ENCODE measurements at regions not wholly inside any gene's neighbourhood (a gene's known extent, or its start where the extent isn't known, plus 50 kb on each side); places are given as distances from the start of the nearest gene placed in this dataset.

DNA sequence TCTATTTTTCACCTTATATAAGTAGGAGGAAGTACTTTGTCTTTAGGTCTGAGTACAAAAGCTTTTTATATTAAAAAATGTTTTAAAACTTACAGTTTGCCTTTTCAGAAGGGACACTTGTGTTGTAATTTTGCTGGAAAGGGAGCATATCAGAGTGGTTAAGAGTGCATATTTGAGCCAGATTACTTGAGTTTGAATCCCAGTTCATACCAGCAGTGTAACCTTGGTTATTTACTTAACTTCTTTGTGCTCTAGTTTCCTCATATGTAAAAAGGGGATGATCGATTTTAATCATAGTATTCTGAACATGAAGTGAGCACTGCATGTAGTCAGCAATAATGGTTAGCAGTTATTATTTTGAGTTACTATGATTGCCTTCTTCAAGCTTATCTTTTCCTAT lies 78.3 kb upstream of the SLC4A4 start:
- TF ChIP-seq, protein P1, sequence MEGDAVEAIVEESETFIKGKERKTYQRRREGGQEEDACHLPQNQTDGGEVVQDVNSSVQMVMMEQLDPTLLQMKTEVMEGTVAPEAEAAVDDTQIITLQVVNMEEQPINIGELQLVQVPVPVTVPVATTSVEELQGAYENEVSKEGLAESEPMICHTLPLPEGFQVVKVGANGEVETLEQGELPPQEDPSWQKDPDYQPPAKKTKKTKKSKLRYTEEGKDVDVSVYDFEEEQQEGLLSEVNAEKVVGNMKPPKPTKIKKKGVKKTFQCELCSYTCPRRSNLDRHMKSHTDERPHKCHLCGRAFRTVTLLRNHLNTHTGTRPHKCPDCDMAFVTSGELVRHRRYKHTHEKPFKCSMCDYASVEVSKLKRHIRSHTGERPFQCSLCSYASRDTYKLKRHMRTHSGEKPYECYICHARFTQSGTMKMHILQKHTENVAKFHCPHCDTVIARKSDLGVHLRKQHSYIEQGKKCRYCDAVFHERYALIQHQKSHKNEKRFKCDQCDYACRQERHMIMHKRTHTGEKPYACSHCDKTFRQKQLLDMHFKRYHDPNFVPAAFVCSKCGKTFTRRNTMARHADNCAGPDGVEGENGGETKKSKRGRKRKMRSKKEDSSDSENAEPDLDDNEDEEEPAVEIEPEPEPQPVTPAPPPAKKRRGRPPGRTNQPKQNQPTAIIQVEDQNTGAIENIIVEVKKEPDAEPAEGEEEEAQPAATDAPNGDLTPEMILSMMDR (conservative IDR thresholded peaks at IDR 0.05; ENCODE audit: control insufficient read depth, insufficient read depth, low read depth, low read length): no peak
- DNase-seq (ENCODE audit: low read depth): no peak
- no peak overlapping the region for H3K4me3 ChIP-seq (ENCODE audit: control insufficient read depth, low read depth, low read length)

- TF ChIP-seq, protein P1 (conservative IDR thresholded peaks at IDR 0.05; ENCODE audit: control insufficient read depth, insufficient read depth, low read depth, low read length): no peak
- H3K4me3 ChIP-seq (ENCODE audit: control insufficient read depth, low read depth, low read length): no peak overlapping the region
- DNase-seq (ENCODE audit: low read depth): no peak
Observed at GRCh38 chr4:71261001-71261400, 77.8 kb upstream of the SLC4A4 start.

- TF ChIP-seq, protein P1 (conservative IDR thresholded peaks at IDR 0.05; ENCODE audit: control insufficient read depth, insufficient read depth, low read depth, low read length): no peak
- no peak for DNase-seq (ENCODE audit: low read depth)
- no peak overlapping the region for H3K4me3 ChIP-seq (ENCODE audit: control insufficient read depth, low read depth, low read length)
Observed at GRCh38 chr4:71261633-71262121, 77.1 kb upstream of the SLC4A4 start.

DNA sequence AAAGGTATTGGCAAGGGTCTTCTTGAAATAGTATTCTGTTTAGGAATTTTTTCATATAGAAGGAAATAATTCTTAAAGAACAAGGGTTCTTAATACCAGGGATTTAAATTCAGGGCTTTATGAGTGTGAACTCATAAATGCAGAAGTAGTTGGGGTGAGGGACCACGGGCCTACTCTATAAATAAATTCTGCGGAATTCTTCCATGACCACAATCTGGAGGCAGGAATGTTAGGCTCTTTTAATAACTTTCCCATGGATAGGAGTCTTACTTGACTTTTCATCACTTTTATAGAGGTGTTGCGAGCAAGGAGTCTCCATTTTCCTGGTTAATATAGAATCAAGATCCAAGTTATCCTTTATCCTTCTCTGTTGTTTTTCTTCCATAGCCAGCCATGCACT lies 76.7 kb upstream of the SLC4A4 start:
- TF ChIP-seq, protein P1 (conservative IDR thresholded peaks at IDR 0.05; ENCODE audit: control insufficient read depth, insufficient read depth, low read depth, low read length): no peak
- no peak for DNase-seq (ENCODE audit: low read depth)
- H3K4me3 ChIP-seq (ENCODE audit: control insufficient read depth, low read depth, low read length): no peak overlapping the region

DNA sequence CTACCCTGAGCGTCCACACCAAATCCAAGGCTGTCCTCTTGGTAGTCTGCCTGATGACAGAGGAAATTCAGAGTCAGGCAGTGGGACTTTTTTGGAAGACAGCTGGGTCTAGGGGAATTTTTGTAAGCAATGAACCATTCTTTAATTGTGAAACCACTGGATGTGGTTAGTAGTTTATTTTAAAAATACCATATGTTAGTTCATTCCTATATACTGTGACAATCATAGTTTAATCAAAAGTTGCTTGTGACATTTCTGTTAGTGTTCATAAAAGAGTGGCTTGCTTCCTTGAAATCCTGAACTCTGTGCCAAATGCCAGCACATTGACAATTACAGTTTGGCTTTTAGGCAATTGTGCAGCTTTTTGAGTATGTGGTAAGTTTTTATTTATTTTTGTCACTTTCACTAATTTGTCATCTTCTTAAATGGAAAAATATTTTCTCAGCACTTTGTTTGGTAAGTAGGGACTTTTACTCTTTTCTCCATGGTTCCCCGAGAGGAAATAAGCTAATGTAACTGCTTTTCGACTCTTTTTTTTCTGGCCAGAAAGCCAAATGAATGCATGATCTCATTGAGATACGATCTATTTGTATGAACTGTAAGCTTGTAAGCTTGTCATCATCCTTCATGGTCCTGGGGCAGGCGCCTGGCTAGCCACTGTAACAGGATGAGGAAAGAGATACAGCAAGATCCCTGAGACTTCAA lies 72.6 kb upstream of the SLC4A4 start:
- TF ChIP-seq, protein P1 (conservative IDR thresholded peaks at IDR 0.05; ENCODE audit: control insufficient read depth, insufficient read depth, low read depth, low read length): no peak
- peak; percentile 44 for DNase-seq (ENCODE audit: low read depth)
- no peak overlapping the region for H3K4me3 ChIP-seq (ENCODE audit: control insufficient read depth, low read depth, low read length)

DNA sequence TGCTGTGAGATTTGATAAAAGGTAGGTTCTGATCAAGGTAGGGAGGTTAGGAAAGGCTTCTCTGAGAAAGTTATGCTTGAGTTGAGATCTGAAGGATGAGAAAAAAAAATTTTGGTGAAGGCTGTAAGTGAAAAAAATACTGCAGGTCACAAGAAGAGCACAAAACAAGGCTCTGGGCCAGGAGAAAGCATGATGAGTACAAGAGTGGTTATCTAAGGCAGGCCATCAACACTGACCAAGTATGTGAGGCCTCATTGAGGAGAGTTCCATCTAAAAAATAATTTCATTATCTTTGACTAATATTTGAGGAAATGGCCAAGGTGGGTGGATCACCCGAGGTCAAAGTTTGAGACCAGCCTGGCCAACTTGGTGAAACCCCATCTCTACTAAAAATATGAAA lies 71.6 kb upstream of the SLC4A4 start:
- H3K4me3 ChIP-seq (ENCODE audit: control insufficient read depth, low read depth, low read length): no peak overlapping the region
- no peak for DNase-seq (ENCODE audit: low read depth)
- TF ChIP-seq, protein P1 (conservative IDR thresholded peaks at IDR 0.05; ENCODE audit: control insufficient read depth, insufficient read depth, low read depth, low read length): no peak

Data from fibroblast of mammary gland (primary cell).